ENCODE measurements at regions not wholly inside any gene's neighbourhood (a gene's known extent, or its start where the extent isn't known, plus 50 kb on each side); places are given as distances from the start of the nearest gene placed in this dataset.

GRCh38 chr6:88517737-88518136, 351.6 kb upstream of the CNR1 start:
- TF ChIP-seq EZH2 (optimal IDR thresholded peaks at IDR 0.05; ENCODE audit: low read depth, low read length) (no peak), EZH2phosphoT487 (IDR thresholded peaks at IDR 0.05; ENCODE audit: low read length) (no peak), CTCF (IDR thresholded peaks at IDR 0.05; ENCODE audit: low read length) (no peak)
- H3K9me3 ChIP-seq (replicated peaks; ENCODE audit: insufficient read depth, low read length) = no peaks in the 10 kb centered on the region
- H3K36me3 ChIP-seq (replicated peaks; ENCODE audit: insufficient read depth, low read length) = no peaks in the 10 kb centered on the region
- no peak overlapping the region for H3K9ac ChIP-seq (ENCODE audit: low read length)
- H3K4me3 ChIP-seq (ENCODE audit: low read length) = no peak overlapping the region
- no peak overlapping the region for H3K27ac ChIP-seq (ENCODE audit: low read length)
- H3K9me2 ChIP-seq (replicated peaks; ENCODE audit: insufficient read depth, low read length) = no peaks in the 10 kb centered on the region
- H3K4me1 ChIP-seq (ENCODE audit: low read length) = no peaks in the 10 kb centered on the region
- H4K20me1 ChIP-seq (ENCODE audit: insufficient read depth, low read length) = no peaks in the 10 kb centered on the region
- no peak overlapping the region for H2AFZ ChIP-seq (ENCODE audit: low read length)
- no peaks in the 10 kb centered on the region for H3F3A ChIP-seq (ENCODE audit: insufficient read depth, low read length)
- no peaks in the 10 kb centered on the region for H3K27me3 ChIP-seq (replicated peaks; ENCODE audit: insufficient read depth, low read length)
- no peak for DNase-seq
- H3K79me2 ChIP-seq (ENCODE audit: low read length) = no peaks in the 10 kb centered on the region
- H3K4me2 ChIP-seq (ENCODE audit: low read depth, low read length) = no peak overlapping the region

GRCh38 chr6:88513920-88514319, 347.8 kb upstream of the CNR1 start:
- no peaks in the 10 kb centered on the region for H3K79me2 ChIP-seq (ENCODE audit: low read length)
- H3K4me1 ChIP-seq (ENCODE audit: low read length) = no peaks in the 10 kb centered on the region
- no peak overlapping the region for H3K4me2 ChIP-seq (ENCODE audit: low read depth, low read length)
- no peaks in the 10 kb centered on the region for H3K36me3 ChIP-seq (replicated peaks; ENCODE audit: insufficient read depth, low read length)
- no peaks in the 10 kb centered on the region for H3K27me3 ChIP-seq (replicated peaks; ENCODE audit: insufficient read depth, low read length)
- no peaks in the 10 kb centered on the region for H4K20me1 ChIP-seq (ENCODE audit: insufficient read depth, low read length)
- H3K9ac ChIP-seq (ENCODE audit: low read length) = no peak overlapping the region
- H2AFZ ChIP-seq (ENCODE audit: low read length) = no peak overlapping the region
- no peak for DNase-seq
- no peaks in the 10 kb centered on the region for H3K9me3 ChIP-seq (replicated peaks; ENCODE audit: insufficient read depth, low read length)
- no peak for TF ChIP-seq CTCF (IDR thresholded peaks at IDR 0.05; ENCODE audit: low read length)
- no peak for TF ChIP-seq EZH2 (optimal IDR thresholded peaks at IDR 0.05; ENCODE audit: low read depth, low read length)
- TF ChIP-seq EZH2phosphoT487 (IDR thresholded peaks at IDR 0.05; ENCODE audit: low read length) = no peak
- no peaks in the 10 kb centered on the region for H3F3A ChIP-seq (ENCODE audit: insufficient read depth, low read length)
- no peak overlapping the region for H3K4me3 ChIP-seq (ENCODE audit: low read length)
- no peaks in the 10 kb centered on the region for H3K9me2 ChIP-seq (replicated peaks; ENCODE audit: insufficient read depth, low read length)
- no peak overlapping the region for H3K27ac ChIP-seq (ENCODE audit: low read length)

GRCh38 chr6:88513471-88513870, 347.3 kb upstream of the CNR1 start:
- Histone ChIP-seq H3F3A (ENCODE audit: insufficient read depth, low read length) (no peaks in the 10 kb centered on the region), H3K36me3 (replicated peaks; ENCODE audit: insufficient read depth, low read length) (no peaks in the 10 kb centered on the region), H3K79me2 (ENCODE audit: low read length) (no peaks in the 10 kb centered on the region), H3K4me2 (ENCODE audit: low read depth, low read length) (no peak overlapping the region), H3K27ac (ENCODE audit: low read length) (no peak overlapping the region), H3K27me3 (replicated peaks; ENCODE audit: insufficient read depth, low read length) (no peaks in the 10 kb centered on the region), H3K9me3 (replicated peaks; ENCODE audit: insufficient read depth, low read length) (no peaks in the 10 kb centered on the region), H3K9me2 (replicated peaks; ENCODE audit: insufficient read depth, low read length) (no peaks in the 10 kb centered on the region), H4K20me1 (ENCODE audit: insufficient read depth, low read length) (no peaks in the 10 kb centered on the region), H3K4me3 (ENCODE audit: low read length) (no peak overlapping the region), H2AFZ (ENCODE audit: low read length) (no peak overlapping the region), H3K9ac (ENCODE audit: low read length) (no peak overlapping the region), H3K4me1 (ENCODE audit: low read length) (no peaks in the 10 kb centered on the region)
- TF ChIP-seq CTCF (IDR thresholded peaks at IDR 0.05; ENCODE audit: low read length) (no peak), EZH2phosphoT487 (IDR thresholded peaks at IDR 0.05; ENCODE audit: low read length) (no peak), EZH2 (optimal IDR thresholded peaks at IDR 0.05; ENCODE audit: low read depth, low read length) (no peak)
- DNase-seq = no peak

All from MM.1S (cell line).